ENCODE measurements at regions not wholly inside any gene's neighbourhood (a gene's known extent, or its start where the extent isn't known, plus 50 kb on each side); places are given as distances from the start of the nearest gene placed in this dataset.

- no peak overlapping the region for H3K4me3 ChIP-seq (ENCODE audit: low read depth, low read length)
- H3K9me3 ChIP-seq: no peaks in the 10 kb centered on the region; the same call in 1 of the 2 replicates
- H3K27me3 ChIP-seq (replicated peaks; ENCODE audit: control insufficient read depth, insufficient read depth, low read length): no peaks in the 10 kb centered on the region
- no peak overlapping the region for H3K4me3 Mint-ChIP-seq (ENCODE audit: unreplicated experiment)
- H3K36me3 ChIP-seq (ENCODE audit: control insufficient read depth, insufficient read depth, low read length): no peaks in the 10 kb centered on the region
- BruUV-seq (replicated peaks): no TSS peak
- peaks cover 17% of the 10 kb centered on the region for H3K9me3 Mint-ChIP-seq (ENCODE audit: unreplicated experiment)
- TF ChIP-seq, protein P1, sequence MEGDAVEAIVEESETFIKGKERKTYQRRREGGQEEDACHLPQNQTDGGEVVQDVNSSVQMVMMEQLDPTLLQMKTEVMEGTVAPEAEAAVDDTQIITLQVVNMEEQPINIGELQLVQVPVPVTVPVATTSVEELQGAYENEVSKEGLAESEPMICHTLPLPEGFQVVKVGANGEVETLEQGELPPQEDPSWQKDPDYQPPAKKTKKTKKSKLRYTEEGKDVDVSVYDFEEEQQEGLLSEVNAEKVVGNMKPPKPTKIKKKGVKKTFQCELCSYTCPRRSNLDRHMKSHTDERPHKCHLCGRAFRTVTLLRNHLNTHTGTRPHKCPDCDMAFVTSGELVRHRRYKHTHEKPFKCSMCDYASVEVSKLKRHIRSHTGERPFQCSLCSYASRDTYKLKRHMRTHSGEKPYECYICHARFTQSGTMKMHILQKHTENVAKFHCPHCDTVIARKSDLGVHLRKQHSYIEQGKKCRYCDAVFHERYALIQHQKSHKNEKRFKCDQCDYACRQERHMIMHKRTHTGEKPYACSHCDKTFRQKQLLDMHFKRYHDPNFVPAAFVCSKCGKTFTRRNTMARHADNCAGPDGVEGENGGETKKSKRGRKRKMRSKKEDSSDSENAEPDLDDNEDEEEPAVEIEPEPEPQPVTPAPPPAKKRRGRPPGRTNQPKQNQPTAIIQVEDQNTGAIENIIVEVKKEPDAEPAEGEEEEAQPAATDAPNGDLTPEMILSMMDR (IDR thresholded peaks at IDR 0.05; ENCODE audit: insufficient read depth in 1 of 2, low read depth in 1 of 2, low read length in 1 of 2, severe bottlenecking in 1 of 2, unreplicated experiment in 1 of 2): no peak
- POLR2A ChIA-PET: no interaction called here
- H3K27ac Mint-ChIP-seq (ENCODE audit: unreplicated experiment): no peak overlapping the region
- H3K4me1 Mint-ChIP-seq (ENCODE audit: low read depth, unreplicated experiment): no peaks in the 10 kb centered on the region
- CTCF ChIA-PET: no interaction called here
- no peak for DNase-seq
- H3K36me3 Mint-ChIP-seq (ENCODE audit: insufficient read depth, unreplicated experiment): no peaks in the 10 kb centered on the region
- H3K27me3 Mint-ChIP-seq (ENCODE audit: insufficient read depth, unreplicated experiment): no peaks in the 10 kb centered on the region
- H3K4me1 ChIP-seq: no peaks in the 10 kb centered on the region
- intact Hi-C loops (cut with micrococcal nuclease; ENCODE audit: unreplicated experiment): no loop called here
Measured at GRCh38 chr2:200023570-200023969, 68.2 kb downstream of the MAIP1 start.

GRCh38 chr2:200025717-200026116 is 70.3 kb downstream of the MAIP1 start:
- BruUV-seq (replicated peaks): no TSS peak
- Mint-ChIP-seq H3K4me1 (ENCODE audit: low read depth, unreplicated experiment) (no peaks in the 10 kb centered on the region), H3K9me3 (ENCODE audit: unreplicated experiment) (peaks cover 2% of the 10 kb centered on the region)

DNA sequence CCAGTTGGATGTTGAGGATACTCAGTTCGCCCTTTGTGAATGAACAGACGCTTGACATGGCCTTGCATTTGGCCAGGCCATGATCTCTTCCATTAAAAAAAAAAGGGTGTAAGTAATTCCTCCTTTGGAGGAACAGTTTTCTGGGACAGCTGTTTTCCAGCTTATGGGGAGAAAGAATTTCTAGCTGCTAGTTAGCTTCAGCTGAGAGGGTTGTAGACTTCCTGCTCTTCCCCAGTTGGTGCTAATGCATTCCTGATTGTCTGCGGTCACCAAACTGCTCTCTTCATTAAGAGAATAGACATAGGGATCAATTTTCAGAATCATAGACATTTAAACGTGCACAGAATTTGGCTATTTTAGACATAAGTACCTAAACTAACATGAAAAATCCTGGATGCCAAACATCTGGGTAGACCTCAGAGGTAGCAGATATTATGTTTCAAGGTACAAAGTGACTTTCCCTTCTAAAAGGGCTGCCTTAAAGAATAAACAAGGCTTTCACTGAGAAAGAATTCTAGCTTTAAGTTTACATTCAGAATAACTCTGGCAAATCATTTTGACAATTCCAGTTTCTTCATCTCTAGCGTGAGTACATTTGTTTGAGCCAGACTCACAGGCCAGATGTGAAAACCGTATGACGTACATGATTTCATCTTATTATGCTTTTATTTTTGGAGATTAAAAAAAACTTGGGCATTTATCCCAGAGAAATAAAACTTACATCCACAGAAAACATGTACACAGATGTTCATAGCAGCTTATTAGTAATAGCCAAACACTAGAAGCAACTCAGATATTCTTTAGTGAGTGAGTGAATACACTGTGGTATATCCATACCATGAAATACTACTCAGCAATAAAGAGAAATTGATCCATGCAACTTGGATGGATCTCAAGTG is 71.2 kb downstream of the MAIP1 start:
- Mint-ChIP-seq H3K4me3 (ENCODE audit: unreplicated experiment) (no peak overlapping the region), H3K27ac (ENCODE audit: unreplicated experiment) (no peak overlapping the region), H3K36me3 (ENCODE audit: insufficient read depth, unreplicated experiment) (no peaks in the 10 kb centered on the region), H3K27me3 (ENCODE audit: insufficient read depth, unreplicated experiment) (no peaks in the 10 kb centered on the region), H3K4me1 (ENCODE audit: low read depth, unreplicated experiment) (no peaks in the 10 kb centered on the region), H3K9me3 (ENCODE audit: unreplicated experiment) (no peaks in the 10 kb centered on the region)
- Histone ChIP-seq H3K27me3 (replicated peaks; ENCODE audit: control insufficient read depth, insufficient read depth, low read length) (no peaks in the 10 kb centered on the region), H3K36me3 (ENCODE audit: control insufficient read depth, insufficient read depth, low read length) (no peaks in the 10 kb centered on the region), H3K4me3 (ENCODE audit: low read depth, low read length) (no peak overlapping the region), H3K9me3 (no peaks in the 10 kb centered on the region), H3K4me1 (no peaks in the 10 kb centered on the region)
- BruUV-seq (replicated peaks): no TSS peak
- ChIA-PET POLR2A (no interaction called here), CTCF (no interaction called here)
- TF ChIP-seq, protein P1 (IDR thresholded peaks at IDR 0.05; ENCODE audit: insufficient read depth in 1 of 2, low read depth in 1 of 2, low read length in 1 of 2, severe bottlenecking in 1 of 2, unreplicated experiment in 1 of 2): no peak
- intact Hi-C loops (cut with micrococcal nuclease; ENCODE audit: unreplicated experiment): no loop called here
- no peak for DNase-seq

More at GRCh38 chr2:200025717-200026116, 70.3 kb downstream of the MAIP1 start:
- no peak for DNase-seq
- no peaks in the 10 kb centered on the region for H3K27me3 Mint-ChIP-seq (ENCODE audit: insufficient read depth, unreplicated experiment)
- intact Hi-C loops (cut with micrococcal nuclease; ENCODE audit: unreplicated experiment): no loop called here
- Histone ChIP-seq H3K36me3 (ENCODE audit: control insufficient read depth, insufficient read depth, low read length) (no peaks in the 10 kb centered on the region), H3K9me3 (no peaks in the 10 kb centered on the region), H3K27me3 (replicated peaks; ENCODE audit: control insufficient read depth, insufficient read depth, low read length) (no peaks in the 10 kb centered on the region), H3K4me3 (ENCODE audit: low read depth, low read length) (no peak overlapping the region), H3K4me1 (no peaks in the 10 kb centered on the region)
- ChIA-PET POLR2A (no interaction called here), CTCF (no interaction called here)
- TF ChIP-seq, protein P1 (IDR thresholded peaks at IDR 0.05; ENCODE audit: insufficient read depth in 1 of 2, low read depth in 1 of 2, low read length in 1 of 2, severe bottlenecking in 1 of 2, unreplicated experiment in 1 of 2): no peak
- H3K27ac Mint-ChIP-seq (ENCODE audit: unreplicated experiment): no peak overlapping the region
- no peaks in the 10 kb centered on the region for H3K36me3 Mint-ChIP-seq (ENCODE audit: insufficient read depth, unreplicated experiment)
- no peak overlapping the region for H3K4me3 Mint-ChIP-seq (ENCODE audit: unreplicated experiment)

All from Caco-2 (cell line).